PFSK-1 (cell line): ENCODE measurements at regions not wholly inside any gene's neighbourhood (a gene's known extent, or its start where the extent isn't known, plus 50 kb on each side); places are given as distances from the start of the nearest gene placed in this dataset.

Source experiments
- FOXP2 ChIP-seq: optimal IDR thresholded peaks from 2 replicates; pipeline ENCODE3; 2011; ENCODE audit warnings: borderline replicate concordance, control low read depth, inconsistent platforms; ENCODE audit not compliant: insufficient read depth; ENCODE audit errors: extremely low read length, extremely low read depth
- POLR2AphosphoS5 ChIP-seq: IDR thresholded peaks from 2 replicates; pipeline ENCODE4 v1.6.1; 2012; ENCODE audit warnings: low read depth, mild to moderate bottlenecking, control low read depth, low read length, moderate library complexity
- REST ChIP-seq, 2 experiments: IDR thresholded peaks; 2 replicates each; pipeline versions ENCODE4 v1.6.1 to v1.8.0; 2011 to 2012; ENCODE audit warnings: low read depth in 2 of 2, low read length in 2 of 2, control low read depth in 1 of 2, inconsistent platforms in 1 of 2, mild to moderate bottlenecking in 1 of 2, moderate library complexity in 1 of 2; ENCODE audit not compliant: insufficient read depth in 1 of 2
- SIN3A ChIP-seq: IDR thresholded peaks from 2 replicates; pipeline ENCODE4 v1.6.1; 2012; ENCODE audit warnings: mild to moderate bottlenecking, low read length, moderate library complexity, borderline replicate concordance; ENCODE audit not compliant: insufficient read depth
- TAF1 ChIP-seq: IDR thresholded peaks from 2 replicates; pipeline ENCODE4 v1.6.1; 2012; ENCODE audit warnings: low read length, control low read depth, borderline replicate concordance; ENCODE audit not compliant: insufficient read depth

- no peak for TF ChIP-seq POLR2AphosphoS5
- no peak for TF ChIP-seq TAF1
- no peak for TF ChIP-seq REST (IDR thresholded peaks at IDR 0.05; ENCODE audit: insufficient read depth in 1 of 2, low read depth in 2 of 2, low read length in 2 of 2)
- TF ChIP-seq SIN3A = no peak
- TF ChIP-seq FOXP2 = no peak
These were observed 277.9 kb downstream of the ADGRA3 start for GRCh38 chr4:22237846-22238494.
